GM21447 (cell line): ENCODE measurements at regions not wholly inside any gene's neighbourhood (a gene's known extent, or its start where the extent isn't known, plus 50 kb on each side); places are given as distances from the start of the nearest gene placed in this dataset.
"Not testable (repeated sequence)": the region's sequence is repeated elsewhere in the genome, so short reads cannot be mapped to it uniquely, and the experiment has no call there.

Source experiments
- ATAC-seq: cut with Tn5 transposase; IDR thresholded peaks from one replicate; pipeline ENCODE4 v1.9.1; 2021; ENCODE audit not compliant: unreplicated experiment

DNA sequence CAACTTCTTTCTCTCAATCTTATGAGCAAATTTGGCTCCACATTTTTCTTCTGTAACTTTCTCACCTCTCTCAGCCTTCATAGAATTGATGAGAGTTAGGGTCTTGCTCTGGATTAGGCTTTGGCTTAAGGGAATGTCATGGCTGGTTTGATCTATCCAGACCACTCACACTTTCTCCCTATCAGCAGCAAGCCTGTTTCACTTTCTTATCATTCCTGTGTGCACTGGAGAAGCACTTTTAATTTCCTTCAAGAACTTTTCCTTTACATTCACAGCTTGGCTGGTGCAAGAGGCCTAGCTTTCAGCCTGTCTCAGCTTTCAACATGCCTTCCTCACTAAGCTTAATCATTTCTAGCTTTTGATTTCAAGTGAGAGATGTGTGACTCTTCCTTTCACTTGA lies 134.5 kb upstream of the FZD8 start:
- not testable (repeated sequence) for ATAC-seq

DNA sequence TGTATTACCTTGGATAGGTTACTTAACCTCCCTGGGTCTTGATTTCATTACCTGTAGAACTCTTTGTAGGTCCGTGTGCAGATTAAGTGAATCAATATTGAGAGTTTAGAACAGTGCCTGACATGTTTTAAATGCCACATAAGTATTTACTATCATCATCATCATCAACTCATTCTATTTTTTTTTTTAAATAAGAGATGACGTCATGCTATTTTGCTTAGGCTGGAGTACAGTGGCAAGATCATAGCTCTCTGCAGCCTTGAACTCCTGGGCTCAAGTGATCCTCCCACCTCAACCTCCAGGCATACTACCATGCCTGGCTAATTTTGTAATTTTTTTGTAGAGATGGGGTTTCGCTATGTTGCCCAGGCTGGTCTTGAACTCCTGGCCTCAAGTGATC lies 132.0 kb upstream of the FZD8 start:
- ATAC-seq: no peak

DNA sequence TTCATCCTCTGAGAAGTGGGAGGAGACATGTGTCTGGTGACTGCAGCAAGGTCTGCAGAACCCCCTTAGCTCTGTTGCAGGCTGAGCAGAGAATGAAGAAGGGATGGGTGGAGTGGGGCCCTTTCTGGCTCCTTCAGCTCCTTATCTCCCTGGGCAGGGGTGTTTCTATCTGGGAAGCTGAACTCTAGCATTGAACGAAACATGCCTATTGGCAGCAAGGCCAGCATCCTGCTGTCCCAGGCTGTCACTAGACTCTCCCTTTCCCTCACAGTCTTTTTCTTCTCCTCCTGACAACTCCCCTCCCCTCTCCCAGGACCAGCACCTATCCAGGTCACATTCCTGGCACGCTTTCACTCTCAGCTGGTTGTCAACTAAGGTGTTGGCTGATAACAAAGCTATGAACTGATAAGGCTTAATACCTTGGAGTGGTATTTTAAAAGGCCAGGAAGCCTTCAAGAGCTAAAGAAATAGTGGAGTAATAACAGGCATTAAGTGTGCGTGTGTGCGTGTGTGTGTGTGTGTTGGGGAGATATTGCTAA lies 128.8 kb upstream of the FZD8 start:
- ATAC-seq: no peak

DNA sequence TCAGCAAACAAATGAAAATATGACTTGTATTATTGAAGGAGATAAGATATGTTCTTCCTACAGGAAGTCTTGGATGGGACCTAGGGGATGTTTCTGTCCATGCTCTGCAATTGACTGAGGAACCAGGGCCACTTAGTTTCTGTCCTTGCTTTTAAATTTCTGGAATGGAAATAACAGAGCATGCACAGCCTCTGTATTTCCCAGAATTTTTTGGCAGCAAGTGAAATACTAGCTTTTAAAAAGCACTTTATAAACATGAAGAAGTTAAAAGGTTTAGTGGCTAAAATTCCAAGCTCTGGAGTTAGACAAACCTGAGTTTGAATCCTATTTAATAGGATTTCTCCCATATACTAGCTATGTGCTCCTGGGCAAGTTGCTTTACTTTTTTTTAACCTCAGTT lies 127.7 kb upstream of the FZD8 start:
- no peak for ATAC-seq

DNA sequence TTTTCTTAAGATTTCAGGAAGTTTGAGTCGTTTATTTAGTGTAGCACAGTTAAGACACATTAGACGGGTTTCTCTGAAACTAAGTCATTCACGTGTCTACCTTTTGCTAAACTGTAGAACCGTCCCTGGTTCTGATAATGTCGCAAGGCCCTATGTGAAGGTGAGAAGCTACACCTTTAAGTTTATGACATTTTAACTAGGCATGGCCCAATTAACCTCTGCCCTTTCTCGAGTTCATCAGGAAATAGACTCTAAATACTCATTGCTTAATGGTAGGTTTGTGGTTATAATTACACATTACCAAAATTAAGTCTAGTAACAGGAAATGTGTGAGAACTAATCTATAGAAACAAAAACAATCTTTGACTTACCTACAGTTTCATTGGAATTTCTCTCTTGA lies 126.6 kb upstream of the FZD8 start:
- ATAC-seq: no peak

DNA sequence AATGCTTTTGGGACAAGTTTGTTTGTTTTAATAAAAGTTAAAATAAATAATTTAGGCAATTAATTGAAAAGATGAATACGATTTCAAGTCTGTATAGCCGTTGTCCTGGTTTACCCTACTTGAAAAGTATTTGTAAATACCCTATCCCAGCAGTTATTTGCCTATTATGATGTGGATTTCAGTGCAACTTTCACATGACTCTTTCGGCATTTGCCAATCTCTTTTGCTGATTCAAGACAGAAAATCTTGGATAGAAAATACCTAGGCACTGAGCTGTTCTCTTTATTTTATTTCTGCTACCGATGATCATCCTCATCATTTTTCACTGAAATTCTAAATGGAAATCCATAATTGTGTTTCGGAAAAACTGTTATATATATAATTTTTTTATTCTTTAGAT lies 125.9 kb upstream of the FZD8 start:
- ATAC-seq: no peak

DNA sequence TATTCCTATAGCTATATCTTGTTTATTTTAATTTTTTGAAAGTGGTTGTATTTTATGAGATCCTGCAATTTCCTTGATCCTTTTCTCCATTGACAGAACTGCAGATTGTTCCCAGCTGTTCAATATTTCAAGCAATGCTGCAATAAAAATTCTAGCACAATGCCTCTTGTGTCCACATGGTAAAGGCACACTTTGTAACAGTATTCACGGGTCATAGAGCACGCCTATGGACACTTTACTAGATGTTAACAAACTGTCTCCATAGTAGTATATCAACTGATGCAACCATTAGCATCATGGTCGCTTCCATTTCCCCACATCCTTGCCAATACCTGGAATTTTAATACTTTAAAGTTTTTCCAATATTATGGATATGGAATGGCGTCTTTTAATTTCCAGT lies 123.9 kb upstream of the FZD8 start:
- ATAC-seq: no peak

DNA sequence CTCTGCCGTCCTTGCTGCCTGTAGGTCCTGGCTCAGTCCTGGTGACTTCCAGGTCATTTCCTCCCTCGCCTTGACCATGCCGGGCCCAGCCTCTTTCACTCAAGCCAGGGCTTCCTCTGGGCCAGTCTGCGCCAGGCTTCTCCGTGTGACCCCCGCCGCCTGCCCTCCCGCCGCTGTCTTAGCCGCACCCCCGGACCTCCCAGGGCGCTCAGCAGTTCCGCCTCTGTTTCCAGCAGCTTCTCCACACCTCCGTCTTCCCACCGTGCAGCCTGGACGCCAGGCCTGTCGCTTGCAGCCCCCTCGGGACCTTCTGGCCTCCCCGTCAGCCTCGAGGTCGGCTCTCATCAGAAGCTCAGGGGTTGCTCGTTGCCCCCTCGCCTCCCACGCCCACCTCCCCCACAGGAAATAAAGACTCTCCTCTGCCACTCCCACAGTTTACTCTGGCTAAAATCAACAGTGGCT lies 123.0 kb upstream of the FZD8 start:
- no peak for ATAC-seq

DNA sequence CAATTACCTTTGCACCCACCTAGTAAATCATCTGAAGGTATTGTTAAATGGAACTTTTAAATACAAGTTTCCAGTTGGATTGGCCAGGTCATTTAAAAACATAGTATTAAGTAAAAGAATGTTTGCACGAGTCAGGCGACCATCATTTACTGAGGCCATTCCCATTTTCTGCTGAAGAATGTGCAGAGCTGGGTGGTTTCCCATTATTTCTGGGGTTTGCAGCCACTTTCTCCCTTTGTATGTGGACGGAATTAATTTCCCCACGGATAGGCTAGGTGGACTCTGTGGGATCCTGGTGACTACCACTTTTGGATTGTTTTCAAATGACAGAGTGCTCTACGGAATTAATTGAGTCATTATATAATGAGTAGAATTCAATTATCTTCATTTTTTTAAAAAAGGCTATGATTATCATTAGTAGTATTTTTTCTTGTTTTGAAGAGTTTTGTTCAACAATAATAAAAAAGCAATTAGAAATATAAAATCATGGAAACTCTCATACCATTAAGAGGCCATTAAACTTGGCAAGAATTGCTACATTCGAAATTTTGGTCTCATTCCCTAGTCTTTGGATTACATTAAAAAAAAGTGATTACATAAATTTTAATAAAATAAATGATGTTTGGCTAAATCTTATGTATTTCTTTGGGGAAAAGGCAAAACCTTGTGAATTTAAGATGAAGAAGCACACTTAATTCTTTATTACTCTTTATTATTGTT lies 120.4 kb upstream of the FZD8 start:
- ATAC-seq: no peak

DNA sequence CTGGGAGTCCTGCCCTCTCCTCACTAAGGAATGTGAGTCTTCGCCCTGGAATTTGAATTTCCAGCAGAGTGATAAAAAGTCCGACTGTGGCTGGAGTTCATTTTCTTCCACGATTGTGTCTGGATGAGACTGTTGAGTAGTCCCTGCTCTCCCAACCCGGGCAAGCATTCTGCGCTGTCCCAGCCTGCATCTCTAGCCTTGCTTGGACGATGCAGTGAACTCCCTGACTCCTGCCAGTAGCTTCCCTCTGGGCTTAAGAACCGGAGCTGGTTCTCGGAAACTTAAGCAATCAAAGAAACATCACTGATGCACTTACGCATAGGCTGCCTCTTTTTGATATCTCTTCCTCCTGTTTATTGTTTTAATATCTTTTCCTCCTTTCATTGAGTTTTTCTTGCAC lies 116.0 kb upstream of the FZD8 start:
- no peak for ATAC-seq

DNA sequence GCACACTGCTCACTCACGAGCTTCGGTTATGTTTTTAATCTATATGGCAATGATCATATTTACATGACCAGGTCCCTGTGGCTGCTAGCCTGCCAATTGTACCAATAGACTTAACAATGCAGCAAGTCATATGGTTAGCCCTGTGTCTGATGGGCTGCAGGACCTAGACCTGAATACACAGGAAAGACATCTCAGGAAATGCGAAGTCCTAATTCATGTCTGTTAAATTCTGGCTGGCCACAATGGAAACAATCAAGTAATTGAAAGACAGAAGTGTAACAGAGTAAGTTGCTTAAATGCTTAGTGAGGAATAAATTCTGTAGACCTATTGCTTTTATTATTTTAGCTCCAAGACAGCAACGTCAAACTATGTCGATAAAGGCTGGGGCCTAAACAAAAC lies 112.4 kb upstream of the FZD8 start:
- no peak for ATAC-seq

DNA sequence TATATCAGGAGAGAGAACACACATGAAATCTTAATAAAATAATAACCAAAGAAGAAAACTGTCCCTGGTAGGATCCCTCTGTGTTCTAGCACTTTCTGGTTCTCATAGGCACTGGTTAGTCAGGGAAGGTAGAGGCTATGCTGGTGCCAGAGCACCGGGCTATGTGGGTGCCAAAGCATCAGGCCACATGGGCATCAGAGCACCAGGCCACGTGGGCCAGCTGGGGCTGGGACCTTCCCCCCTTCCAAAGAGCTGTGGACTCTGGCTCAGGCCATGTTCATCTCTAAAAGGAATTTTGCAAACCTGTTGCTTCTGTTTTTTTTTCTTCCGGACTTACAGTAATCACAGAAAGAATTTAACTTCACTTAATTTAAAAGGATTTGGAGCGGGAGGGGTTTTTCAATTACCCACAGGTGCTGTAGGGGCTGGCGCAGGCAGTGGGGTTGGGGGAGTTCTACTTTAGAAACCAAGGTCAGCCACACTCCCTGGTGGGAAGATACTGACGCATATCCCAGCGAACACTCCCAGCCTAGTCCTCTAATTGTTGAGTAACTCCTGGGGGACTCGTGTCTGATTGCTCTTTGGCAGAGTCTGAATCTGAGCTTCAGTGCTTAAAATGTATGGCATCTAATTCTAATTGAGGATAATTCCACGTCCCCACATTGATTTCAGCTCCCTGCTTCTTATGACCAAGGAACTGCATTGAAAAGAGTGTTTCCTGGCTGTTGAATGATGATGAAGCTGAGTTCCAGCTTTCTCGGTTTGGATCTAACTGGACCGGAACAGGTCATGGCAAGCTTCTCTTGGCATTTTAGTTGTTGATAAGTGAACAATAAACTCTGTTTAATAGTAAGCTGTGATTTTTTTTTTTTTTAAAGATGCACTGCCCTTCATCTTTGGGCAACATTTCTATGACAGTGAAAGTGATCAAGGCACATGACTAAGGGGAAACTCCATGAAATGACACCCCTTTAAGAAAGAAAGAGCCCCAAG lies 110.7 kb upstream of the FZD8 start:
- no peak for ATAC-seq

DNA sequence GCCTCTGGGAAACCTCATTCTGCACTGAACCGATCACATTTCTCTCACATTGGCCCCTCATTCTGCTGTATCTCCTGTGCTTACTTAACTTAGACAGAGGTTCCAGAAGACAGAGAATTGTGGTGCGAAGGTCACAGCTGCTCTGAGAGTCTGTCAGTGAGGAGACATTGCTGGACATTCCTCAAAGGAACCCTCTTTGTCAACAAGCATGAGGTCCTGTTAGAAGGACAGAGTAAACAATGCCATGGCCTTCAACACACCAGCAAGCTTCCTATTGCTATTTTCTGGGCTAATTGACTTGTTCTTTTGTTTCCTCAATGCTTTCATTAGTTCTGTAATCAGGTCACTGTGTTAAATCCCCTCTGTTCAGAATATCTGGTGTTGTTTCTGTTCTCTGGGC lies 109.3 kb upstream of the FZD8 start:
- no peak for ATAC-seq

DNA sequence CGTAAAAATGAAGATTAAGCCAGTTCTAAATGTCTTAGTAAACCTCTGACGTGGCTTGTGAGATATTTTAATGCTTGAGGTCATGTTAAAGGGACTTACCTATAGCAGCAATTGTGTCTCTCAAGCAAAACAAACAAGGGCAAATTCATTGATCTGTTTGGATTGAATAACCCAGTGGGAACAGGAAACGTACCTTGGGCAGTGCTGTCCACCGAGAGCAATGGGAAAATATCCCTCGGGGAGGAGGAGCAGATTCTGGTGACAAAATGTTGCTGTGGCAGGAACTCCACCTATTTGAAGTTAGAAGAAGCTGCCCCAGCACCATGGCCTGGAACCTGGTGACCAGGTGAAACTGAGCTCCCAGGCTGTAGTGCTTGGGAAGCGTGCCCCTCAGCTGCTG lies 107.1 kb upstream of the FZD8 start:
- ATAC-seq: no peak

DNA sequence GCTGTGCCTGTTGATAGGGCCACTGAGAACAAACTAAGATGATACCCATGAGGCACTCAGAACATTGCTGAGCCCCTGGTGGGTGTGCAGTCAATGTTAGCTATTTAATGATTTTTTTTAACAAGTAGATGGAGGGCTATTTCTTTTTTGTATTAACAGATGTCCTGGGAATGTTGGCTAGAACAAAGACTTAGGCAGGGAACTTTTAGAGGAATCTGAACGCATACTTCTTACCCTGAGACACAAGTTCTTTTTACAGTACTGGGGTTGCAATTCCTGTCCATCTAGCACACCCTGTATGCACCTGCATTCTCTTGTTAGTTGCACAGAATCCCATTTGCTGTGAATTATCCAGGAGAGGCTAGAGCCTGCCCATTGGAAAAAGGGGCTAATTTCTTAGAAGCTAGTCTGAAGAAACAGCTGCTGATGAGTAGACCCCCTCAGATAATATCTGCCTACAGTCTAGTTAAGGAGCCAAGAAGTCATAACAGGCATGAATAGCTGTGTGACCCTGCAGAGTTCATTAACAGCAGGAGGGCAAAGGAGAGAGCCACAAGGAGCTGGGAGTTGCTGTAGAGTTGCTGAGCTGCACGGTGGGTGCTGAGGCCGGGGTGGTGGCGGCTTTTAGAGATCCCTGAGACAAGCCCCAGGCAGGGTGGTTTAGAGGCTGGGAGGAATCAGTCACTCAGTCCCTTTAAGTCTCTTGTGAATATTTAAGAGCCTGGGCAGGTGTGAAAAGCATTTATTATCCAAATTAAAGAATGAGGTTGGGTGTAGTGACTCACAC lies 103.7 kb upstream of the FZD8 start:
- no peak for ATAC-seq

DNA sequence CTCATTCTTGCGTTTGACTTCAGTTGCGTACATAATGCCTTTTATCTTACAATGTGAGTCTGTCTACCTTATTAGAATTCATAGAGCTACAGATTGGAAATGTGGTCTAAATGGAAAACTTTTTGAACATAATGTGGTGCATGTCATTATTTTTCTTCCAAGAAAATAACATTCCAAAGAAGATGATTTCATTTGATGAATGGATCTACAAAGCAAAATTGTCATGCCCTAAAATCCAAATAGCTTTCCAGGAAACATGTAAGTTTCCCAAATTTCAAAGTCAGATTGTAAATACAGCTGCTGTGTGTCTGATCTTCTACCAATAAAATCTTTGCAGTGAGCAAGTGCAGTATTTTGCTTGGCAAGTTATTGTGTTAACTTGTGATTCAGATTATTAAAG lies 101.8 kb upstream of the FZD8 start:
- ATAC-seq: no peak

DNA sequence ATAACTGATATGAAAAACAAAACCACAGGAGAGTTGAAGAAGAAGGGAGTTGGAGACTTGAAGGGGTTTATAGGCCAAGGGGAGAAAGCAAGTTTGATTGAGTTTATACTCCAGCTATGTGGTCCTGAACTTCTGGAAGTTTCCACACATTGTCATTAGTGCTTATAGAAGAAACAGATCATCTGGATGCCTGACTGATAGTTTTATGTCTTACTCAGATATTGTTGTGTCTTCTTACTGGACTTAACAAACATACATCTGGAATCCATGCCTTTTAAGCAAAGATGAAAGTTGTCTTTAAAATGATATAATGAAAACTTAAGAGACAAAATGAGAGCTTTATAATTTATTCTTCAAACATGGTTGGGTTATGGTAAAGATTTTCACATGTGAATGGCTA lies 101.3 kb upstream of the FZD8 start:
- no peak for ATAC-seq

DNA sequence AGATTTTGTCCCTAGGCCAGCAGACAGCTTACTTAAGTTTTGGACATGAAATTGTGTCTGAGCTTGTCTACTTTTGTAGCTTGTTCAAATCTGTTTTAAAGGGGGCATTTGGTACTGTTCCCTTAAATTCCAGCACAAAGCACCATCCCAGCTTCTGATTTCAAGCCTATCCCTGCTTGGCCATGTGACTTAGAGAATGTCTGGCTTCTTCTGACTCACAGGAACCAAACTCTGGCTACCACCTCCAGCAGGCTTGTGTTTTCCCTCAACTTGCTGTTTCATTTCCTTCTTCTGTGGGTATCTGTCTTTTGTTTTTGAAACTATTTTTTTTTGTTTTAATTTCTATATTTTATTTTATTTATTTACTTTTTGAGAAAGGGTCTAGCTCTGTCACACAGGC lies 97.9 kb upstream of the FZD8 start:
- ATAC-seq: no peak

DNA sequence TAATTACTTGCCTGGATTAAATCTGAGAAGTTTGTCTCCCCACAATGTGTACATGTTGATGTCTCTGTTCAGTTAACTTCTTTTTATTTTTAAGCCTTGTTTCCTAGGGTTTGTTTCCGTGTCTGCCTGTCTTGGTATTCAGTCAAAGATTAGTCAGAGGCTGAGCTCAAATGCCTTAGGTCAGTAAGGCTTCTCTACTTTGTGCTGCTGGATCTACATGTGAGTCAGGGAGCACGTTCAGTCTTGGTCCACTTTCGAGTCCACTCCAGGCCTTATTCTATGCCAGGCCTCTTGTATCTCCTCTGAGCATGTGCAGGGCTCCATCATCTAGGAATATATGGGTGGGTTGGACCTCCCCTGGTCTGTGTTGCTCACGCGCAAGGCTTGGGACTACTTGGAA lies 93.3 kb upstream of the FZD8 start:
- no peak for ATAC-seq

DNA sequence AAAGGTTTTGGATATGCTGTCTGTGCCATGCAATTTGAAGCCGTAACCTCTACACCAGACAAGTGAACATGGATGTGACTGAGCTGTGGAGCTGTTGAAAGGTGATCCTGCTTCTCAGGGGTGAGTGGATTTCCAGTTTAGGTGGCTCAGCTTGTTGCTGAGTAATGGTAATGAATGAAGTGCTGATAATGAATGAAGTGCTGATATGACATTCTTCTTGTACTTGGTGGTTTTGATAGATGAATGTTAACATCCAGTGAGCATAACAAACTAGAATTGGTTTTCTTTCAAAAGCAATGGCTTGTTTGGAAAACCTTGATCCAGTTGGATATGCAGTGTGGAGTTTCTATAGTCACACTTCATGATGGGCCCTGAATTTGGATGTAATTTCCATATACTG lies 89.7 kb upstream of the FZD8 start:
- no peak for ATAC-seq

DNA sequence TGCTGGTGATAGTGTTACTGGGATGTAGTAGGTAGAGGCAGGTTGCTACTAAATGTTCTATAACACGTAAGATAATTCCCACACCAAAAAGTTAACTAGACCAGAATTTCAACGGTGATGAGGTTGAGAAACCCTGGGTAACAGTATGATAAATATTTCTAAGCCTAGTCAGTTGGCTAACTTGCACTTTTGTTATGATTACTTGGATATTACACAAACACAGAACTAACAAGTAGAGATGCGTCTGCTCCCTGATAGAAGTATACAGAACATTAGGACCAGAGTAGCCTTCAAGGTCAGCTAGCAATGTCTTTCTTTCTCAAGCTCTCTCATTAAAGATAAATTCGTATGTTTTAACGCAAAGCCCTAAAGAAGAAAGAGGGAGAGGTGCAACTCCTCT lies 86.2 kb upstream of the FZD8 start:
- ATAC-seq: no peak
